Upper lobe of left lung (tissue), 4 donors: ENCODE measurements at regions not wholly inside any gene's neighbourhood (a gene's known extent, or its start where the extent isn't known, plus 50 kb on each side); places are given as distances from the start of the nearest gene placed in this dataset.

Source experiments
- EP300 ChIP-seq, 4 donors: sonication (generic); formaldehyde crosslinking; IDR thresholded peaks; one replicate each; pipeline ENCODE4 v1.5.1; 2017; ENCODE audit warnings: antibody characterized with exemption in 4 of 4, control low read depth in 2 of 4
- POLR2A ChIP-seq, 4 donors: fragments of 450-650 bp; IDR thresholded peaks; one replicate each; pipeline ENCODE4 v1.5.1; 2016 to 2017; ENCODE audit warnings: antibody characterized with exemption in 4 of 4, mild to moderate bottlenecking in 2 of 4
- POLR2AphosphoS5 ChIP-seq, 2 donors: sonication (generic); formaldehyde crosslinking; IDR thresholded peaks; one replicate each; pipeline ENCODE4 v1.5.1; 2017; ENCODE audit warnings: antibody characterized with exemption in 2 of 2
- TF ChIP-seq, protein P1 (sequence below), 6 experiments: fragments of 450-650 bp in 4 of 6; fragments of 200-600 bp in 2 of 6; sonication (generic) in 2 of 6; IDR thresholded peaks; one replicate each; pipeline ENCODE4 v1.5.1; 2016 to 2019; ENCODE audit warnings: antibody characterized with exemption in 6 of 6

DNA sequence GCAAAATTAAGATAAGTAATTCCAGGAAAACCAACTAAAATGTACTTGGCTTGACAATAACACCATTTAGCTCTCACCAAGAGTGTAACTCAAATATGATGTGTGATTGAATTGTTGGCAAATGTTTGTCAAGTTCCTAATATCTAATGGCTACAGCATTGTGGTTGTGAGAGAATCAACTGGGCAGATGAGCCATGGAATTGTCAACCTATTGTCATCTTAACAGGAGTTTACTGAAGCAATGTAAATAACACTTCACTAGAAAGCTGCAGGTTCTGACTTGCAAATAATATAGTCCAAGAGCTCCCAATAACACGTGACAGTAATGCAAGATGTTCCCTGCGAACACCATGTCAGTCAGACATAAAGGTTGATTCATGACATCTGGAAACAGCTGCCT, 495.2 kb upstream of the MEIS1 start:
- TF ChIP-seq, protein P1, sequence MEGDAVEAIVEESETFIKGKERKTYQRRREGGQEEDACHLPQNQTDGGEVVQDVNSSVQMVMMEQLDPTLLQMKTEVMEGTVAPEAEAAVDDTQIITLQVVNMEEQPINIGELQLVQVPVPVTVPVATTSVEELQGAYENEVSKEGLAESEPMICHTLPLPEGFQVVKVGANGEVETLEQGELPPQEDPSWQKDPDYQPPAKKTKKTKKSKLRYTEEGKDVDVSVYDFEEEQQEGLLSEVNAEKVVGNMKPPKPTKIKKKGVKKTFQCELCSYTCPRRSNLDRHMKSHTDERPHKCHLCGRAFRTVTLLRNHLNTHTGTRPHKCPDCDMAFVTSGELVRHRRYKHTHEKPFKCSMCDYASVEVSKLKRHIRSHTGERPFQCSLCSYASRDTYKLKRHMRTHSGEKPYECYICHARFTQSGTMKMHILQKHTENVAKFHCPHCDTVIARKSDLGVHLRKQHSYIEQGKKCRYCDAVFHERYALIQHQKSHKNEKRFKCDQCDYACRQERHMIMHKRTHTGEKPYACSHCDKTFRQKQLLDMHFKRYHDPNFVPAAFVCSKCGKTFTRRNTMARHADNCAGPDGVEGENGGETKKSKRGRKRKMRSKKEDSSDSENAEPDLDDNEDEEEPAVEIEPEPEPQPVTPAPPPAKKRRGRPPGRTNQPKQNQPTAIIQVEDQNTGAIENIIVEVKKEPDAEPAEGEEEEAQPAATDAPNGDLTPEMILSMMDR (IDR thresholded peaks at IDR 0.05), result no peak
- TF ChIP-seq EP300 (IDR thresholded peaks at IDR 0.05) (no peak), POLR2AphosphoS5 (IDR thresholded peaks at IDR 0.05) (no peak), POLR2A (IDR thresholded peaks at IDR 0.05) (no peak)
